HG03135 (cell line): ENCODE measurements at regions not wholly inside any gene's neighbourhood (a gene's known extent, or its start where the extent isn't known, plus 50 kb on each side); places are given as distances from the start of the nearest gene placed in this dataset.

Source experiments
- ATAC-seq: cut with Tn5 transposase; IDR thresholded peaks from one replicate; pipeline ENCODE4 v1.9.1; 2021; ENCODE audit warnings: mild to moderate bottlenecking, moderate library complexity; ENCODE audit not compliant: unreplicated experiment

DNA sequence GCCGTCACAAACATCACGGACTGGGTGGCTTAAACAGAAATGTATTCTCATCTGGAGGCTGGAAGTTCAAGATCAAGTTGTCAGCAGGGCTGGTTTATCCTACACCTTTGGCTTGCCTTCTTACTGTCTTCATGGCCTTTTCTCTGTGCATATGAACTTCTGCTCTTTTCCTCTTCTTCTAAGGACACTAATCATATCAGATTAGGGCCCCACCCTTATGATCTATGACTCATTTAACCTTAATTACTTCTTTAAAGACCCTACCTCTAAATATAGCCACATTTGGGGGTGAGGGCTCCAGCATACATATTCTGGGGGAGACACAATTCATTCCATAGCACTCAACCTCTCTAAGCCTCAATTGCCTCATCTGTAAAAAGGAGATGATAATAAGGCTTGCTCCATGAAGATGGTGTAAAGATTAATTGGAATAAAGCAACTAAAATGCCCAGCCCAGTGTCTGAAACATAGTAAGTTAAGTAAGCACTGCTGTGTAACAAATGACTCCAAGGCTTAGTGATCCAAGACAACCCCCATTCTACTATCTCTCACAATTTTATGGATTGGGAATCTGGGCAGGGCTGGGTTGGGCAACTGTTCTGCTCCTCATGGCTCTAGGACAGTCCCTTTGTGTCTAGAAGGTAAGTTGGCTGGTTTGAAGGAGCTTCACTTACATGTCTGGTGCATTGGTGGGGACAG is 119.8 kb downstream of the BANF2 start:
- ATAC-seq = no peak

GRCh38 chr20:17818187-17818586 is 118.4 kb downstream of the BANF2 start:
- ATAC-seq = no peak

DNA sequence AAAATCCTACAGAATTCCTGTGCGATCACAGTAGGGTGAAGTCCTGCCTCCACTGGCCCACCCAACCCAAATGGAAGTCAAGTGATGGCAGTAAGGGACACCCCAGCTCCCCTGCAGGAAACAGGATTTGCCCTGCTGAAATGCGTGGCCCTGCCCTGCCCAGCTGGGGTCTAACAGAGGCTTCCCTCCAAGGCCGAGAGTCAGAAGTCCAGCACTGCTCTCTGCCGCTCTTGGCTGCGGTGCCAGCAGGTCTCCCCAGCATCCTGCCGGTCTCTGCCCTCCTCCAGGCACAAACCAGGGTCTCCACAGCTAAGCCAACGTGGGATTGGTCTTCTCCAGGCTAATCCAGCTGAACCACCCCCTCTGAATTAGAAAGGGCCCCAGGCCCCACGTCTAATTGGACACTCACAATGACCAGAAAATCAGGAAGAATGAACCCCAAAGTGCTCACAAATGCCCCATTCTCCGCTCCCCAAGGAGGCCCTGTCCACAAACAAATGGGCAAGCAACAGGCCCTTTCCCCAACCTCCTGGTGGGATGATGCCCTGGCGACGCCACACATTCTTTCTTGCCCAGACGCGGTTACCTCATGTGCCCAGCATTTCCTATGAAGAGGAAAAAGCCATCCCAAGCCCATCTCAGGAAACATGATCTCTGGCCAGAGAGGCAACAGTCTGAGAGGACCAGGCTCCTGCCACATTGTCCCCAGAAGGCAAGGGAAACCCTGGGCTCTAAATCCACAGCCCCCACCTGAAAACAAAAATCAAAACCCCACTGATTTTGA is 117.2 kb downstream of the BANF2 start:
- ATAC-seq = no peak

DNA sequence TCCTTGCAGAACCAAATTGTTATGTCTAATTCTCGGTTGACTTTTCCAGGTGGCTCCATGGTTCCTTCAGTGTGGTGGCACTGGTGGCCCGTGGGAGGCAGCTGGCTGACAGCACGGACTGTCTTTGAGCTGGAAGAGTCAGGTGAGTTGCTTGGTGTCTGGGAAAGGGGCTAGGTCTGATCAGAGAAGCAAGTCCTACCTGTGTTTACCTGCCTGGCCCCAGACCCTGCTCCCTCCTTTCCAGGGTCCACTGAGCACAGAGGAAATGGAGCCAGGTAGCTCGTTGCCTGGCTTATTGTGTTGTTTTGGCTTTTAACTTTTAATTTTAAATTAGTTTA is 111.8 kb downstream of the BANF2 start:
- no peak for ATAC-seq

GRCh38 chr20:17810847-17811627 is 111.3 kb downstream of the BANF2 start:
- ATAC-seq = no peak

DNA sequence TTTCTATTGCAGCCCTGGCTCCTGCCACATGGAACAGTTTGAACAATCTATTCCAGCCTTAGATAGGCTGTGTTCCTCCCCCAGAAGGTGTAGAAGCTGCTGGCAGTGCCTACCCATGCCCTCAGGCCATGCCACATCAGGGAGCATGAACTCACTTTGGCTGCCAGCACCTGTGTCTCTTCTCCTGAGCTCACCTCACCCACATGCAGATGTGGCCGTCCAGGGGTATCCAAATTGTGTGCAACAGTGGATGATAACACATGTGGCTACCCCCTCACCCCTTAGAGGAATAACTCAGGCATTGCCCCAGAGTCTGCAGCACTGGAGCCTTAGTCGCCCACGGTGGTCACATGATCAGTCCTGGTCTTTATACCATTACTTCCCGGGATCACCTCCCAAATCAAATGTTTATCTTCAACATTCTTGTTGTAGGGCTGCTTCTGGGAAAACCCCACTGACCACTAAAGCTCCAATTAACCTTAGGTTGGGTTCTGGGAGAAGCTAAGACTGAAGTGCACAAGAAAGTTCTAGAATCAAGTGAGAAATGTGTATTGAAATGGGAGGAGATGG is 110.4 kb downstream of the BANF2 start:
- no peak for ATAC-seq

GRCh38 chr20:17809362-17810061 is 109.7 kb downstream of the BANF2 start:
- no peak for ATAC-seq

DNA sequence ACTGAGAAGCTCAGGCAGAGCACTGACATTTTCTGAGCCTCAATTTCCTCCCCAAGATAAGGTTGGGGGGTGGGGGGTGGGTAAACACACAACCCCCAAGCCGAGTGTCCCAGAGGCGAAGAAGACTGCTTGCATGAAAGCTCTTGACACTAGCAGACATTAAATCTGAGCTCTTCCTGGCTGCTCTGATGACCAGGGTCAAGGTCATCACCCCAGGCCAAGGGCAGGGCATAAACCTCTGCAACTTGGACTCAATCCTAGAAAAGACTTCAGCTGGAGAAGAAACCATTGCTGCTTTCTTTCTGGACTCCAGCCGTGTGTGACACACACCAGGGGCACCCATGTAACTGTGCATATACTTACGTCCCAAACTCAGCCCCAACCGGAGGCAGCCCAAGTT is 109.0 kb downstream of the BANF2 start:
- no peak for ATAC-seq

GRCh38 chr20:17808357-17808756 is 108.6 kb downstream of the BANF2 start:
- no peak for ATAC-seq

DNA sequence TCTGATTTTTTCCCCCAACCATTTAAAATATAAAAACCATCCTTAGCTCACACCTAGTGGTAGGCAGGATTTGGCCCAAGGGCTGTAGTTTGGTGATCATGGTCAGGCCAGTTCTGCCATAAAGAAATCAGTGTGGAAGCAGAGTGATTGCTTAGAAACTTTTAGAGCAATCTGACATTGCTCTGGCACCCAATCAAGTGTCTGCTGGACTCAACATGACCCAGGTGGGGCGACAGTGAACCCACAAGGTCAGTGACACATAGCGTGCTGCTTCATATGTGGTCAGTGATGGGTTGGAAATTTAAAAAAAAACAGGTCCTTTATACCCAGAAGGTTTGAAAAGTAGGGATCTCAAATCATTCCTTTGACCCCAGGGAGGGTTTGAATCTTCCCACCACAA is 107.9 kb downstream of the BANF2 start:
- no peak for ATAC-seq

DNA sequence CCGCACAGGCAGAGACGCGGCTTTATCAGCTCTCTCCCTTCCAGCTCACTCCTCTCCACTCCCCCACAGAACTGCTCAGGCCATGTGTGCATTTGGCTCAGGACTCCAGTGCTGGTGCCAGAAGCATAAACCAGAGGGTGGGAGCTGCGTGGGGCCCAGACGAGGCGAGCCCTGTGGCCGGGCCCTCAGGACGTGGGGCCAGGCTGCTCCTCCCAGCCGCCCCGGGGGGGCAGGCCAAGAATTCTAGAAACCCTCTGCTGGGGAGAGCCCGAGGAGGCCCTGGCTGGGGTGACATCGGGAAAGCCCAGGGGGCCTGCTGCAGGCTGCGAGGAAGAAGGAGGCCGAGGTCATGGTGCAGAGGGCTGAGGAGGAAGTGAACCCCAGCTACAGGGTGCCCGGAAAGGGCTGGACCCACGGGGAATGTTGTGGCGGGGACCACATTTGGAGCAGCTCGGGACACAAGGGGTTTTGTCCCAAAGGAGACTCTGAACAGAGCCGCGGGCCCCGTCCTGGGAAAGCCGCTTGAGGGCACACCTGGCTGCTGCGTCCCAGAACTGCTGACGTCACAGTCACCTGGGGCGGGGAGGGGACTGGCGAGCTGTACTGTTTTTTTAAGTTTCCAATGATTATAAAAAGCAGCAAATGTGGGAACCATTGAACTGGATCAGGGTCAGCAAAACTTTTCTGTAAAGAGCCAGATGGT is 107.1 kb downstream of the BANF2 start:
- ATAC-seq = no peak

DNA sequence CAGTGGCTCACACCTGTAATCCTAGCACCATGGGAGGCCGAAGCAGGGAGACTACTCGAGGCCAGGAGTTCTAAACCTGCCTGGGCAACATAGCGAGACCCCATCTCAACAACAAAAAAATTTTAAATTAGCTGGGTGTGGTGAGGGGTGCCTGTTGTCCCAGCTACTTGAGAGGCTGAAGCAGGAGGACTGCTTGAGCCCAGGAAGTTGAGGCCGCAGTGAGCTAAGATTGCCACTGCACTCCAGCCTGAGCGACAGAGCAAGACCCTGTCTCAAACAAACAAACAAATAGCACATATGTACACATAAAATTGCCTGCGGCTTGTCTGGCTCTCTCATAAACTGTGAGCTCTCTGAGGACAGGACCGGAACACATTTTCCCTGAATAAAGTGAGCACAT is 106.3 kb downstream of the BANF2 start:
- no peak for ATAC-seq

DNA sequence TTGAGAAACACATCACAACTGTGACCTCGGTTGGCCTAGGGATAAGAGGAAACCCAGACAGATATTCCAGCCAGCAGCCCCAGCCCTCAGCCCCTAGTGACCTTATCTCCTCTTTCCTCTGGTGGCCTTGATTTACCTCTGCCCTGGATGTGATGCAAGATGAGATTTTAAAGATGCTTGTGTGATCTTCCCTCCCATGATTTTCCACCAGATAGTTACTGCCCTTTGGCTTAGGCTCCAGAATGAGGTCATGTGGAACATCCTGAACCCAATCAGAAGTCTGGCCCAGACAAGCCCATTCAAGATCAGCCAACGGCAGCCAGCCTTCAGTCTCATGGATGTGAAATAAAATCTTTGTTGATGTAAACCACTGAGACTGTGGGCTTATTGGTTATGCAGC is 104.0 kb downstream of the BANF2 start:
- no peak for ATAC-seq

GRCh38 chr20:17799575-17800227 is 99.9 kb downstream of the BANF2 start:
- ATAC-seq = no peak

DNA sequence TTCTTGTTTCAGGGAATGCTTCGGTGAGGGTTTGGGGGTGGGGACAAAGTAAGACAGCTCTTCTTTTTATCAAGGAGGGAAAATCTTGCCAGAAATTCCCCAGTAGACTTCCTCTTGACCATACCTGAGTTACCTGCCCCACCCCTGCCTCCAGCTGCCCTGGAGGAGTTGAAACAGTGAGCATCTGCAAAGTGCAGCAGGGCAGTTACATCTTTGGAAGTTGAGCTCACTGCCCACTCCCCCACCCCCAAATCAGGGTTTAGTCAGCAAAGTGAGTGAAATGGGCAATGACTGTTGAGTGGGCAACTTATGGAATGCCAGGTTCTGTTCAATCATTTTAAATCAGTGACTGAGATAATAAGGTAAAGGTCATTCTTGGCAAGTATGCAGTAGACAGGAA is 98.8 kb downstream of the BANF2 start:
- ATAC-seq = no peak

DNA sequence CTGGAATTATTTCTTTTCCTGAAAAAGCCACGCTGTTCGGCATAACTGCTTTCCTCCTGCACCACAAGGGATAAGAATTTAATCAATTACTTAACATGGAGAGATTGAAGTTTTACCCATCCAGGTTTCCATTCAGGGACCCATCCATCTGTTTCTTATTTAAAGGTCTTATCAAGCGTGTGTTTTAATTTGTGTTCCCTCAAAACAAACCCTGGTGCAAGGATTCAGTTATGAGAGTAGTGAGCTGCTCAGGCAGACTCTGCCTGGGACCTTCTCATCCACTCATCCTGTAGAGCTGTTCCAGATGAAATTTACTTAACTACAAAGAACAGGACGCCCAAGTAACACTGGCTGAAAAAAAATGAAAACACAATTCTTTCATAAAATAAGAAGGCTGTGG is 97.8 kb downstream of the BANF2 start:
- ATAC-seq = no peak

DNA sequence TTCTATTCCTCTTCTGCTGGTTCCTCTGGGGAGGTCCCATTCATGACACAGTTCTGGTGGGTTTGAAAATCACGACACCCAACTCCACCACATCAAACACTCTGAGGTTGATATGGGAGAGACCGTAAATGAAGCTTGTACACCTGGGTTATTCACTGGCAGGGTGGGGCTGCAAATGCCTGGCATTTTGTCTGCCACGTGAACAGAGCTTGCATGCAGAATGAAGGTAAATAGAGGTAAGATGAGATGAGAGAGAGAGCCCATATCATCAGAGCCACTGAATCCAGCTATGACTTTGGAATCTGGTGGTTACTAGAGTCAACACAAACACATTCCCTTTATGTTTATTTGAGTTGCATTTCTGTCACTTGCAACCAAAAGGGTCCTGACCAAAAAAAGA is 97.4 kb downstream of the BANF2 start:
- no peak for ATAC-seq

- no peak for ATAC-seq
Measured at GRCh38 chr20:17796091-17796563, 96.4 kb downstream of the BANF2 start.

DNA sequence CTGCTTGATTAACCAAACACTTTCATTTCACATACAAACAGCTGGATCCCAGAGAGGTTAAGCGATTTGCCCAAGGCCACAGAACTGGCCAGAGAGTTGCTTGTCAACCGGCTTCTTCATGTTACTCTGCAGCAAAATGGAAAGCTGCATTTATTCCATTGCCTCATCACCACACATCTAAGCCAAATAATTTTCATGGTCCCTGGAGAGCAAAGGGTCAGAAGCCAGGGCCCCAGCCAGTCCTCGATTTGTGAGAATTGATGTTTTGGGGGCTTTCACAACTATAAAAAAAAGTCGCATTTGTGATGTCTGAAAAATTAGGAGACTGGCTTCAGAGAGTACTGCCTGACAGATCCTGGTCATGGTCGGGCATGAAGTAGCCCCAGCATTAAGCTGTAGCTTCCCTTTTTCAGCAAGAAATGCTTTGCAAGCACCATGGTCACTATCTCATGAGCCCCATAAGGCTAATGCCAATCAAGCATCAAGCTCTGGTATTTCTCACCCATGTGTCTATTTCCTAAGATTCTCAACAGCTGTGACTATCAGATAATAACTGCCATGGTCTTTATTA is 95.8 kb downstream of the BANF2 start:
- no peak for ATAC-seq
